NCI-H1417 (cell line): ENCODE measurements at regions not wholly inside any gene's neighbourhood (a gene's known extent, or its start where the extent isn't known, plus 50 kb on each side); places are given as distances from the start of the nearest gene placed in this dataset.
A peak's percentile ranks its signal among the peaks of the same experiment; 100 is the strongest.
"Not testable (repeated sequence)": the region's sequence is repeated elsewhere in the genome, so short reads cannot be mapped to it uniquely, and the experiment has no call there.

Experiments
- DNase-seq, 3 experiments: peaks; one replicate each; lab custom pipeline; 2025; lab: John Stamatoyannopoulos, UW

DNA sequence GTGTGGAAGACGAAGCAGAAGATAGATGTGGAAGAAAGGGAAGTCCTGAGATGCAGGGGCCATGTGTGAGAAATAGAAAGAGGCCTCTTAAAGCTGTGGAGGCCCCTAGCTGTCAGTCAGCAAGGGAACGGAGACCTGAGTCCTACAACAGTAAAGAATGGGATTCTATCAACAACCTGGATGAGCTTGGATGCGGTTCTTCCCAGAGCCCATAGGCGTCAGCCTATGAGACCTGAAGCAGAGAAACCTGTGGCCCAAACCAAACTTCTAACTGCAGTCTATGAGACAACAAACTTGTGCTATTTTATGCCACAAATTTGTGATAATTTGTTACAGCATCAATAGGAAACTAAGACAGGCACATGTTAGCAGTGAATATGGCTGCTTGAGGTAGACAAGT lies 583.7 kb downstream of the ADCYAP1 start:
- no peak for DNase-seq

DNA sequence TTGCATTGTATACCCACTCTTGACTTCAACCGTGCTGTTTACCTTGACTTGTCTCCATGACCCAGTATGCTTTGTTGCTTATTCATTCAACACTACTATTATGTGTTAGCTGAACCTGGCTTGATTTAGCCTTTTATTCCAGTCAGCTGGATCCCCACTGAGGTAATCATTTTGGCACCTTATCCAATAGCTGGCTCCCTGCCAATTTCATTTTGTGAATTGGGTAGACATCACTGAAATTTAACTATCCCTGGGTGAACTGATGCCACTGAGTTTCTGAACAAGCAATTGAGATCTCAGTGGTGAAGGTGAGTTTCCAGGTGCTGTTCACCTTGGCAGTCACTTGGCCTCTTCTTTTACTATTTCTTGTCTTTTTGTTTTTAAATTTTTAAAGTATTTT lies 584.3 kb downstream of the ADCYAP1 start:
- peak; percentile 15 to 83 (median 54) for DNase-seq

DNA sequence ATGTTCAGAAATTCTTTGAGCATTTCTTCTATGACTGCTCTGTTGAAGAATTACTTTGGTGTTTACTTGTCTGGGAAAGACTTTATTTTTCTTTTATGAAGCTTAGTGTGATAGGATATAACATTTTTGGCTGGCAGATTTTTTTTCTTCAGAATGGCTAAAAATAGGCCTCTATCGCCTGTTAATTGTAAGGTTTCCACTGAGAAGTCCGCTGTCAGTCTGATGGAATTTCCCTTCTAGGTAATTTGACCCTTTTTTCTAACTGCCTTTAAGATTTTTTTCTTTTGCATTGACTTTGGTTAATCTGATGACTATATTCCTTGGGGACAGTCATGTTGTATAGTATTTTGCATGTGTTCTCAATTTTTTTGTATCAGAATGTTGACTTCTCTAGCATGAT lies 590.7 kb downstream of the ADCYAP1 start:
- no peak for DNase-seq

DNA sequence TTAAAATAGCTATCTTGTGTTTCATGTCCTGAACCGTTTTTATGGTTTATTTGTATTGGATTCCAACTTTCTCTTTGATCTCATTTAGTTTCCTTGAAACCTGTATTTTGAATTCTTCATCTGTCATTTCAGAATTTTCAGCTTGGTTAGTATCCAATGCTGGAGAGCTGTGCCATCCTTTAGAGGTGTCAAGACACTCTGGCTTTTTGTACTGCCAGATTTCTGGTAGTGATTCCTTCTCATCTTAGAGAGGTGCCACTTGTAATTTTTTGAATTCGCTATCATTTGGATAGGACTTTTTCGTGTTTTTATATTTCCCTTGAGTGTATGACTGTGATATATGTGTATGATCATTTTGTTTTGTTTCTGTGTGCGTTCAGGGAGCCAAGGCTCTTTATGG lies 591.4 kb downstream of the ADCYAP1 start:
- DNase-seq = no peak

DNA sequence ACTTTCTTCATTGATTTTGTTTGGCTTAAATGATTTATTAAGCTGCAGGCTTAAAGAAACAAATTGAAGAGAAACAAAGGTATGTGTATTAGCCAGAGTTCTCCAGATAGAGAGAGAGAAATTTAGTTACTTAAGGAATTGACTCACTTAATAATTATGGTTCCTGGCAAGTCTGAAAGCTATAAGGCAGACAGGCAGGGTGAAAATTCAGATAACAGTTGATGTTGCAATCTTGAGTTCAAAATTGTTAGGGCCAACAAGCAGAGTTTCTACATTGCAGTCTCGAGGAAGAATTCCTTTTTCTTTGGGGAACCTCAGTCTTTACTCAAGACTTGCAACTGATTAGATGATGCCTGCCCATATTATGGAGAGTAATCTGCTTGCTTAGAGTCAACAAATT lies 593.5 kb downstream of the ADCYAP1 start:
- no peak for DNase-seq

DNA sequence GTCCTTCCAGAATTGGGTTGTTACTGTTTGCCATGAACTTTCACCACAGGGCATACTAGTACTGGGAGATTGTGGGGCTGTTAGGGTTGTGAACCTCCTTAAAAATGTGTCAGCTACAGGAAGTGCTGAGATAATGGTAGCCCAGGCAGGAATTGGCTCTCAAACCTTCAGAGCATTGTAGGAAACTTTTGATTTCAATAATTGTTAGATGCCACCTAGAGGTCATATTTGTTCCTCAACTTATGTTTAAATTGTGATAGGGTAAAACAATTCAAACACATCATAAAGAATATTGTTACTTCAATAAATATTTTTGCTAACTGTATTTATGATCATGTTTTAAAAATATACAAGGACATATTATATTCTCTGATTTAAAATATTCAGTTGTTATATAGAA lies 594.6 kb downstream of the ADCYAP1 start:
- DNase-seq = peak in 1 of 3 experiments; percentile 24

DNA sequence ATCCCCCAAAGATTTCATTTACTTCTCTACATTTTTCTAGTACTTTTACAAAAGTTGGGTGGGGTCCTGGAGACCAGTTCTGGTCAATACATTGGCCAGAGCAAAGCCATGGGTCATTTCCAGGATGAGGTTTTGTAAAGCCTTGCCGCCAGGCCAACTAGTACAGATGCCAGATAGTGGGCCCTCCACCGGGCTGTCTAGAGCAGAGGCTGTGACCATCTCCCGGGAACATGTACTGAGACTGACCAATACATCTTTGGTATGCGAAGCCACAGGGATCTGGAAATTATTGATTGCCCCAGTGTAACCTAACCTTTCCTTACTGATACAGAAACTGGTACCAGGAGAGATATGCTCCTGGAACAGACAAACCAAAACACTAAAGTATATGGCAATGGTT lies 599.2 kb downstream of the ADCYAP1 start:
- no peak for DNase-seq

DNA sequence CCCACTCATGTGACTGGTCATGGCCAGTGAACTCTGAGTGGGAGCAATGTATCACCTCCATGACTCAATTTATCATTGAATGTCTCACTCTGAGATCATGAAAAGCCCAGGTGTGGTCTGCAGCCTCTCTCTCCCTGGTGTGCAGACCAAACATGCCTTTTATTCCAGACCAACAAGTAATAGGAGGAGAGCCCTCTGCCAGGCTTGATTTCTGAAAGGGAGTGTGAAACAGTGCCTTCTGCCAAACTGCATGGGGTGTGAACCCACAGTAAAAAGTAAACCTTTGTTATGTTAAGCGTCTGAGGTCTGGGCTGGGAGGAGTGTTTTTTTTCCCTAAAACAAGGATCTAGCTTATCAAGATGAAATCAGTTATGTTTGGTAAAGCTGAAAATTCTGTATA lies 601.2 kb downstream of the ADCYAP1 start:
- DNase-seq = no peak

DNA sequence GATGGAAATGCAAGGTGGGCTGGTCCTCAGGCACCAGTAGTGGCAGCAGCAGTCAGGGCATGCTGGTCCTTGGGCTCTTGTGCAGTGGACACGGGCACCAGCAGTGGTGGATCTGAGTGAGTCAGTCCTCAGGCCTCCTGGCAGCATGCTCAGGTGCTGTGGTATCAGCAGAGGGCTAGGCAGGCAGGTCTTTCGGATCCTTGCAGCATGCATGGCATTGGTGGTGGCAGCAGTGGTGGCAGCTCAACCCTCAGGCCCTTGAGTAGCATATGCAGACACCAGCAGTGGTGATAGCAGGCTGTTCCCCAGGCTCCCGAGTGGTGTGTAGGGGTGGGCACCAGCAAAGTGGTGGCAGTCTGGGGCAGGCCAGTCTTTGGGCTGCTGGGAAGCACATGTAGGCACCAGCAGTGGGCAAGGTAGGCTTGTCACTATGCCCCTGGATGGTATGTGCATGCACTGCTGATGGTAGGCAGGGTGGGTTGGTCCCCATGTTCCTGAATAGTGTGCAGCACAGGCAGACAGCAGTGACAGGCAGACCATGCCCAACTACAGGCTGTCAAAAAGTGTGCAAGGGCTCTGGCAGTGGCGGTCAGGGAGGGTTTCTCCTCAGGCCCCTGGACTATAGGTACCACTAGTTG lies 606.0 kb downstream of the ADCYAP1 start:
- no peak for DNase-seq

DNA sequence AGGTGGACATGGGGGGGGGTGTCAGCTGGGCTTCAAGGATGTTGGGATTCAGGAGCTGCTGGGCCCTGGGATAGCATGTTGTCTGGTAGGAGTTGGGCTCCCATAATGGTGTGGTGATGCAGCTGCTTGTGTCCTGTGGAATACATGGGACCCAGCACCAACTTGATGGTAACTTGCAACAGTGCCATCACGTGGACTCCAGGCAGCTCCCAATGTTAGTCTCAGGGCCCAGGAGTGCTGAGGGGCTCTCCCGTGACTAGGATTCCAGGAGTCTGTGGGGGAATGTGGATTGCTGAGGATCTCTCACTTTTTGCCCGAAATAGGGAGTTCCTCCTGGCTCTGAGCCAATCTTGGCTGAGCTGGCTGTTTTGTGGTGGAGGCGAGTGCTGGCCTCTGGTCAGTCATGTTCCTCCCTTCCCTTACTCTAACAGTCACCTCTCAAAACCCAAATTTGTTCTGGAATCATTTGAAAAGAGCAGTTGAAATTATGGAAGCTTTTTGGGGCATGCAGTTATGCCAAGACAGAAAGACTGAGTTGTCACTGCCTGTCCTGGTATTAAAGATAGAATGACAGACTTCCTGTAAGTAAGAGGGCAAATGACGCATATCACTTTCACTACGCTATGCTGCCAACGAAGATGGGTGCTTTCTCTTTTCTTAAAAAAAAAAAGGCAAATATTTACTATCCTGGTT lies 607.1 kb downstream of the ADCYAP1 start:
- no peak for DNase-seq

DNA sequence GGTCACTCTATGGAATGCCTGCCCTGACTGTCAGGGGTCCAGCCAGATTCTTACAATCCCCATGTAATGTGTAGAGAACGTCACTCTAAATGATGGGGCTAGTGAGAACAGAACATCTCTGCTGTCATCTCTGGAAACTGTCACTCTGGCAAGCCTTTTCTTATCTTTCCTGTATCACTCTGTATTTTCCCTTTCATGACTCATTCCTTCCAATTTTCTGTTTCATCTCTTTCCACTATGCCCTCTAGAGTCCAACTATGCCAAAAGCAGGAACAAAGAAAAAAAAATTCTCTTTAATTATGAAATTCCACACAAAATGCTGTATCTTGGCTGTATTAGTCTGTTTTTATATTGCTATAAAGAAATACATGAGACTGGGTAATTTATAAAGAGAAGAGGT lies 608.8 kb downstream of the ADCYAP1 start:
- no peak for DNase-seq

DNA sequence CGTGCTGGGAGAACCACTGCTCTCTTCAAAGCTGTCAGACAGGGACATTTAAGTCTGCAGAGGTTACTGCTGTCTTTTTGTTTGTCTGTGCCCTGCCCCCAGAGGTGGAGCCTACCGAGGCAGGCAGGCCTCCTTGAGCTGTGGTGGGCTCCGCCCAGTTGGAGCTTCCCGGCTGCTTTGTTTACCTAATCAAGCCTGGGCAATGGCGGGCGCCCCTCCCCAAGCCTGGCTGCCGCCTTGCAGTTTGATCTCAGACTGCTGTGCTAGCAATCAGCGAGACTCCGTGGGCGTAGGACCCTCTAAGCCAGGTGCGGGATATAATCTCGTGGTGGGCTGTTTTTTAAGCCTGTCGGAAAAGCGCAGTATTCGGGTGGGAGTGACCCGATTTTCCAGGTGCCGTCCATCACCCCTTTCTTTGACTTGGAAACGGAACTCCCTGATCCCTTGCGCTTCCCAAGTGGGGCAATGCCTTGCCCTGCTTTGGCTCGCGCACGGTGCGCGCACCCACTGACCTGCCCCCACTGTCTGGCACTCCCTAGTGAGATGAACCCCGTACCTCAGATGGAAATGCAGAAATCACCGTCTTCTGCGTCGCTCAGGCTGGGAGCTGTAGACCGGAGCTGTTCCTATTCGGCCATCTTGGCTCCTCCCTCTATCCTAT lies 617.0 kb downstream of the ADCYAP1 start:
- peak in 1 of 3 experiments; percentile 17 for DNase-seq

DNA sequence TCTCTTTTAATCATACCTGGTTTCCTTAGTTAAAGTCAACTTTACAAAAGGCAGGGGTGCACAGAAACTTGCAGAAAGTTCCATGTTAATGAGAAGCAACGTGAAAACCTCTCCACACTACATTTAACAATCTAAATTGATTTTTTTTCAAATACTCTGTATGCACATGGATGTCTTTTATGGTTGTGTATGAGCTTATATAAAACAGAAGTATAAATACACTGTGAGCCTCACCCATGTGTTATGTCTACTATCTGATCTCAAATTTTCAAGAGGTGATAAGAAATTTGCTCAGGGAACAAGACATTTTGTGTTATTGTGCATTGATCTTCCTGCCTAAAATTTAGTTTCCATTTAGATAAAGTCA lies 617.6 kb downstream of the ADCYAP1 start:
- DNase-seq = peak in 1 of 3 experiments; percentile 16

DNA sequence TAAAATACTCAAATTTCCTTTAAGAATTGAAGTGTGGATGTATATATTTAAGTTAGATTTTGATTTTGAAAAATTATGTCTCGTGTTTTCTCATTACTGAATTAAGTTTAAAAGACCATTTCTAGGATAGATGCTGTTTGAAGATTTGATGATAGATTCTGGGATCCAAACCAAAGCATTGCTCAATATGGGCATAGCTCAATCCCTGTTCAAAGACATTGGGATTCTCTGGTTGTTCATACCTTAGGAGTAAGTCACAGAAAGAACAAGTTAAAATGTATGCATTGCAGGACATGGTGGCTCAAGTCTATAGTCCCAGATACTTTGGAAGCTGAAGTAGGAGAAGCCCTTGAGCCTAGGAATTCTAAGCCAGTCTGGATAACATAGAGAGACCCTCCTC lies 622.3 kb downstream of the ADCYAP1 start:
- no peak for DNase-seq

DNA sequence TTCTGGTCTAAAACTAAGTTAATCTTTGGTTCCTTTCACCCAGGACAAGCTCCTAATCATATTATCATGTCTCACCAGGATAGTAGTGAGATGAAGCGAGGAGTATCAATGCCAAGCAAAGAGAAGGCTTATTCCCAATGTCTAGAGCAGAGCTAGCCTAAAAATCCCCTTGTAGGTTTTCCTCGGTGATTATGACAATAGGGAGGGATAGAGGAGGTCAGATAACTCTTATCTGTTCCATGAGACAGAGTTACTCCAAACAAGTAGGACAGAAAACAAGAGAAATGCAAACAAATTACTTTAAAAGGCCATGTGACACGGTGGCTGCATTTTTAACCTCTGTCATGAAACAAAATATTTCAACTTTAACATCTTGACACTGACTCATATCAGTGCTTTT lies 623.1 kb downstream of the ADCYAP1 start:
- no peak for DNase-seq

DNA sequence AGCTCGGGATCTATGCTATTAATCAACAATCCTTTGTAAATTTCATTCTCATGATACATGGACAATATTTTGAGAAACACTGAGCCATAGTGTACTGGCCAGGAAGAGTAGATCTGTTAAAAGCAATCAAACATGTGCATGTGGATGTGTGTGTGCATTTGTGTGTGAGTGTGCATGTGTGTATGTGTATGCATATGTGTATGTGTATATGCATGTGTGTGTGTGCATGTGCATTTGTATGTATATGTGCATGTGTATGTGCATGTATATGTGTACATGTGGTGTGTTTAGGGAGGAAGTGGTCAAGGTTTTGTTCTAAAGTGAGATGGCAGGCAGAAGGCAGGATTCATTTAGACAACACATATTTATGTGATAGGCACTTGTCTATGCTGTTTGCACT lies 623.8 kb downstream of the ADCYAP1 start:
- no peak for DNase-seq

DNA sequence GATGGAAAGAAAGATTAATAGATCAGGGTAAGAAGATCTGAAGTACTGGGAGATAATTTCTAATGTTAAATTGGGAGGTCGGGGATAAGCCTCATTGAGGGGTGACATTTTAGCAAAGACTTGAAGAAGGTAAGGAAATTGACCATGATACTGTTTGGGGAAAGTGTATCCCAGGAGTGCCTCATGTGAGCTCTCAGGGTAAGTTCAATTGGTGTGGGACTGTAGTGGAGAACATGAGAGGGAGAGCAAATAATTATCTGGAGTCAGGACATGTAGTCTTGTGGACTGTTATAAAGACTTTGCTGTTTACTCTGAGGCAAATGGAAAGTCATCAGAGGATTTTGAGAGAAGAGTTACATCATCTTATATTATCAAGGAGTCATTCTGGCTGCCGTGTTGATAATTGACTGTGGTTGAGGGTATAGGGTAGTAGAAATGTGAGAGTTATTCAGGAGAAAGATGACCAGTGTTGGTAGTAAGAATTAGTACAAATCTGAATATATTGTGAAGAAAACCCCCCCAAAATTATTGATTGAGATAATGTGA lies 624.4 kb downstream of the ADCYAP1 start:
- no peak for DNase-seq

DNA sequence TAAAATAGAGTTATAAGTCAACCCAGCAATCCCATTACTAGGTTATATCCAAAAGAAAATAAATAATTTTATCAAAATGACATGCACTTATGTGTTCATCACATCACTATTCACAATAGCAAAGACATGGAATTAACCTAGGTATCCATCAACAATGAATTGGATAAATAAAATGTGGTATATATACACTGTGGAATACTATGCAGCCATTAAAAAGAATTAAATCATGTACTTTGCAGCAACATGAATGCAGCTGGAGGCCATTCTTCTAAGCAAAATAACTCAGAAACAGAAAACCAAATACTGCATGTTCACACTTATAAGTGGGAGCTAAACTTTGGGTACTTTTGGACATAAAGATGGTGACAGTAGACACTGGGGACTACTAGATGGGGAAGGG lies 626.0 kb downstream of the ADCYAP1 start:
- DNase-seq = no peak

DNA sequence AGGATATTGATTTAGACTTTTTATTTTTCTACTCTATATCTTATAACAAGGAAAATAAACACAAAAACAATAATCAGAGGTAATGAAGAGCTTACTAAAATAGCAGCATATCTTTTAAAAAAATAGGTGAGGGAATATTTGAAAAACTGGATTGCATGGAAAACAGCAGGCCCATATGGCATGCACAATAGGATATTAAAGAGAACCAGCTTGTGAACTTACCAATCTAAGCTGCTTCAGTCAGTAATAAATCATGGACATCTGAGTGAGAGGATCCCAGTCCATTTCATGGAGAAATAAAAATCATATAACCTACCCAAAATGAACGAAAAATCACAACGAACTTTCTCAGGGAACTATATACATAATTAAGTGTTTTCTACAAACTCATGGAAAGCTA lies 634.6 kb downstream of the ADCYAP1 start:
- DNase-seq = no peak

DNA sequence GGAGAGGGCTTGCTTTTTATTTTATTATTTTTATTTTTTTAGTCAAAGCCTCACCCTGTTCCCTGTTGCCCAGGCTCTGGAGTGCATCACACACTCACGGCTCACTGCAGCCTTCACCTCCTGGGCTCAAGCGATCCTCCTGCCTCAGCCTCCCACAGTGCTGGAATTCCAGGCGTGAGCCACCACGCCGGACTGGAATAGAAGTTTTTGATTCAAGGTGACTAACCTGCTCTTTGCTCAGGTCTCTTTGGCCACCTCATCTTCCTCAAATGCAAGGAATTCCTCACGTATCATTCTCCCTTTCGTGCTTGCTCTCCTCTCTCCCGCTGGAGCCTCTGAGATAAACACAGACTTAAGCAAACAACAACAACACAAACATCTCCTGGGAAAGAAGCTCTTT lies 636.8 kb downstream of the ADCYAP1 start:
- DNase-seq = no peak

DNA sequence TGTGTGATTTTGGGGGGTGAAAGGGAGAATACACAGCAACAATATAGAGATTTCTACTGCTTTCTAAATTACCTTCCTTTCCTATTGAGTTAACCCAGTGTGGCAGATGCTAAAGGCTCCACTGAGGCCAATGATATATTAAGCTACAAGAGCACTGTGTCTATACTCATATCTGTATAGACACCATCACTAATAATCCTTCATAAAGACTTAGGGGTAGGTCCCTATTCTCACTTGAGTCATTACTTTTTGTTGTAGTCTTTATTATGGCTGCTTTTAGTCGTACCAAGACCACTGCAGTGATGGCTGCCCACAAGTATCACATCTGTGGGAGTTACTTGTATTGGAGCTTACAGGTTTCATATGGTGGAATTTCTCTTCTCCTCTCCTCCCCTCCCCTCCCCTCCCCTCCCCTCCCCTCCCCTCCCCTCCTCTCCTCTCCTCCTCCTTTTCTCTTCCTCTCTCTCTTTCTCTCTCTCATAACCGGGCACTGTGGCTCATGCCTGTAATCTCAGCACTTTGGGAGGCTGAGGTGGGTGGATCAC lies 637.6 kb downstream of the ADCYAP1 start:
- DNase-seq = no peak

DNA sequence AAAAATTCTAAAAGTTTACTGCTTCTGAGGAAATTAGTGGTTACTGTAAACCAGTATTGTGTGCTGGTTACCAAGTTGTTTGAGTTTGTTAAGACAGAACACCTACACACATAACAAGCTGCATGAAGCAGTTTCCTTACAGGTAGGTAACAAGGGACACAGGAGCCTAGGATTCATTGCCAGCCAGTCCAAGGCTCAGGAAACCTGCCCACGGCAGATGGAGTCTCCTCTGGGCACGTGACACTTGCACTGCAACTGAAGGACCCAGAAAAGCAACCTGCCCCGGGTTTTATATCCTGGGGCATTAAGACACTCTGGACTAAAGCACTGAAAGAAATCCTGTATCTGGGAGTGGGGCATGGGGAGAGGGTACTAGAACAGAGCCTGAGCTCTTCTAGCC lies 639.3 kb downstream of the ADCYAP1 start:
- DNase-seq = no peak

DNA sequence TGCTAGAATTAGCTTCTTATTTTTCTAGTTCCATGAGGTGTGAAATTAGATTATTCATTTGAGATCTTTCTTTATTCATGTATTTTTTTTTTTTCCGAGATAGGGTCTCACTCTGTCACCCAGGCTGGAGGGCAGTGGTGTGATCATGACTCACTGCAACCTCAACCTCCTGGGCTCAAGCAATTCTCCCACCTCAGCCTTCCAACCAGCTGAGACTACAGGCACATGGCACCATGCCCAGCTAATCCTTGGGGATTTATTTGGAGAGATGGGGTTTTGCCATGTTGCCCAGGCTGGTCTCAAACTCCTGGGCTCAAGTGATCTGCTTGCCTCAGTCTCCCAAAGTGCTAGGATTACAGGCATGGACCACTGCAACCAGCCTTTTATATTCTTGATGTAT lies 653.0 kb downstream of the ADCYAP1 start:
- DNase-seq = not testable (repeated sequence)
